Esophagus (tissue), 2 donors: ENCODE measurements at regions not wholly inside any gene's neighbourhood (a gene's known extent, or its start where the extent isn't known, plus 50 kb on each side); places are given as distances from the start of the nearest gene placed in this dataset.
"Not testable (repeated sequence)": the region's sequence is repeated elsewhere in the genome, so short reads cannot be mapped to it uniquely, and the experiment has no call there.

Source experiments
- H3K27ac ChIP-seq, 2 donors: one replicate each; pipeline ENCODE4 v1.5.1; 2013; ENCODE audit warnings: low read depth in 2 of 2, mild to moderate bottlenecking in 2 of 2, inconsistent platforms in 1 of 2, low read length in 1 of 2, moderate library complexity in 1 of 2
- H3K27me3 ChIP-seq, 2 donors: one replicate each; pipeline ENCODE4 v1.6.1; 2013; ENCODE audit warnings: low read length in 2 of 2, control low read depth in 1 of 2, mild to moderate bottlenecking in 1 of 2; ENCODE audit not compliant: insufficient read depth in 2 of 2, control insufficient read depth in 1 of 2
- H3K36me3 ChIP-seq, 2 donors: one replicate each; pipeline ENCODE4 v1.6.1; 2013; ENCODE audit warnings: low read length in 1 of 2; ENCODE audit not compliant: control insufficient read depth in 2 of 2, insufficient read depth in 2 of 2
- H3K4me1 ChIP-seq, 2 donors: one replicate each; pipeline ENCODE4 v1.6.1; 2013; ENCODE audit warnings: low read length in 1 of 2; ENCODE audit not compliant: control insufficient read depth in 2 of 2, insufficient read depth in 2 of 2
- H3K4me3 ChIP-seq, 2 donors: one replicate each; pipeline ENCODE4 v1.5.1; 2013; ENCODE audit warnings: low read length in 2 of 2, mild to moderate bottlenecking in 2 of 2, low read depth in 1 of 2, moderate library complexity in 1 of 2
- H3K9me3 ChIP-seq, 2 donors: one replicate each; pipeline ENCODE4 v1.6.1; 2013; ENCODE audit warnings: mild to moderate bottlenecking in 2 of 2, low read depth in 1 of 2, low read length in 1 of 2, moderate library complexity in 1 of 2; ENCODE audit not compliant: control insufficient read depth in 2 of 2, insufficient read depth in 1 of 2
- WGBS, 2 donors: extraction: QIAGEN DNeasy Blood & Tissue Kit; methylation state at CpG; one replicate each; pipeline ENCODE4 v1.1.7; 2013; 5-methylcytosine and 5-hydroxymethylcytosine counted together
- donor health status: healthy with polysubstance abuse.
- donor health status: Bipolar disorder and iron deficiency.

GRCh38 chr7:113633073-113633472 lies 285.7 kb downstream of the PPP1R3A start:
- 64 to 82% methylated on average over 3 of the region's 3 CpGs for WGBS, 2 donors
- no peaks in the 10 kb centered on the region for H3K4me1 ChIP-seq
- H3K9me3 ChIP-seq = no peaks in the 10 kb centered on the region
- H3K36me3 ChIP-seq = no peaks in the 10 kb centered on the region
- H3K4me3 ChIP-seq = no peak overlapping the region
- no peaks in the 10 kb centered on the region for H3K27me3 ChIP-seq
- H3K27ac ChIP-seq = no peak overlapping the region

GRCh38 chr7:113628948-113629847 lies 289.6 kb downstream of the PPP1R3A start:
- H3K9me3 ChIP-seq = no peaks in the 10 kb centered on the region
- no peak overlapping the region for H3K4me3 ChIP-seq
- H3K27ac ChIP-seq = no peak overlapping the region
- H3K4me1 ChIP-seq = no peaks in the 10 kb centered on the region
- WGBS, 2 donors = 65 to 76% methylated on average over 6 of the region's 6 CpGs
- H3K27me3 ChIP-seq = no peaks in the 10 kb centered on the region
- no peaks in the 10 kb centered on the region for H3K36me3 ChIP-seq

GRCh38 chr7:113625494-113626102 lies 293.2 kb downstream of the PPP1R3A start:
- Histone ChIP-seq H3K27ac (no peak overlapping the region), H3K4me3 (no peak overlapping the region), H3K27me3 (no peaks in the 10 kb centered on the region), H3K36me3 (no peaks in the 10 kb centered on the region), H3K9me3 (no peaks in the 10 kb centered on the region), H3K4me1 (no peaks in the 10 kb centered on the region)

- H3K27ac ChIP-seq = no peak overlapping the region
- H3K4me1 ChIP-seq = no peaks in the 10 kb centered on the region
- no peaks in the 10 kb centered on the region for H3K27me3 ChIP-seq
- 50 to 68% methylated on average over 1 of the region's 1 CpG for WGBS, 2 donors
- H3K9me3 ChIP-seq = no peaks in the 10 kb centered on the region
- no peaks in the 10 kb centered on the region for H3K36me3 ChIP-seq
- H3K4me3 ChIP-seq = no peak overlapping the region
Measured at GRCh38 chr7:113622796-113623195, 296.0 kb downstream of the PPP1R3A start.

- 62 to 80% methylated on average over 2 of the region's 2 CpGs for WGBS, 2 donors
- Histone ChIP-seq H3K36me3 (no peaks in the 10 kb centered on the region), H3K4me3 (no peak overlapping the region), H3K27ac (no peak overlapping the region), H3K9me3 (no peaks in the 10 kb centered on the region), H3K4me1 (no peaks in the 10 kb centered on the region), H3K27me3 (no peaks in the 10 kb centered on the region)
Measured at GRCh38 chr7:113610572-113610971, 308.2 kb downstream of the PPP1R3A start.

- Histone ChIP-seq H3K4me1 (no peaks in the 10 kb centered on the region), H3K27ac (no peak overlapping the region), H3K9me3 (no peaks in the 10 kb centered on the region), H3K4me3 (no peak overlapping the region), H3K27me3 (no peaks in the 10 kb centered on the region), H3K36me3 (no peaks in the 10 kb centered on the region)
- 65 to 67% methylated on average over 1 of the region's 1 CpG for WGBS, 2 donors
Measured at GRCh38 chr7:113608782-113609181, 310.0 kb downstream of the PPP1R3A start.

- H3K27me3 ChIP-seq = no peaks in the 10 kb centered on the region
- no peak overlapping the region for H3K4me3 ChIP-seq
- no peaks in the 10 kb centered on the region for H3K4me1 ChIP-seq
- no peaks in the 10 kb centered on the region for H3K9me3 ChIP-seq
- no peaks in the 10 kb centered on the region for H3K36me3 ChIP-seq
- 46 to 54% methylated on average over 3 of the region's 3 CpGs for WGBS, 2 donors
- no peak overlapping the region for H3K27ac ChIP-seq
Measured at GRCh38 chr7:113606325-113606724, 312.5 kb downstream of the PPP1R3A start.

GRCh38 chr7:113600428-113600827 lies 318.4 kb downstream of the PPP1R3A start:
- WGBS, 2 donors = 75 to 76% methylated on average over 2 of the region's 2 CpGs
- H3K9me3 ChIP-seq, H3K27ac ChIP-seq, H3K4me3 ChIP-seq, H3K27me3 ChIP-seq, H3K4me1 ChIP-seq, H3K36me3 ChIP-seq: not testable (repeated sequence)

GRCh38 chr7:113593455-113593854 lies 325.4 kb downstream of the PPP1R3A start:
- H3K4me1 ChIP-seq, H3K36me3 ChIP-seq, H3K9me3 ChIP-seq, H3K27ac ChIP-seq, H3K4me3 ChIP-seq, H3K27me3 ChIP-seq: not testable (repeated sequence)
- WGBS, 2 donors = 86 to 94% methylated on average over 30 of the region's 30 CpGs

- not testable (repeated sequence) for H3K27me3 ChIP-seq, H3K9me3 ChIP-seq, H3K4me3 ChIP-seq, H3K27ac ChIP-seq, H3K36me3 ChIP-seq, H3K4me1 ChIP-seq
- WGBS, 2 donors = 91 to 94% methylated on average over 7 to 8 of the region's 8 CpGs
Measured at GRCh38 chr7:113592924-113593323, 325.9 kb downstream of the PPP1R3A start.
